ENCODE measurements at regions not wholly inside any gene's neighbourhood (a gene's known extent, or its start where the extent isn't known, plus 50 kb on each side); places are given as distances from the start of the nearest gene placed in this dataset.

GRCh38 chr6:4487538-4487937 lies 288.7 kb upstream of the CDYL start:
- H3K4me3 ChIP-seq = no peak overlapping the region
- no peaks in the 10 kb centered on the region for H3K4me1 ChIP-seq
- H3K9me3 ChIP-seq = peaks cover 0 to 26% (median 0%) of the 10 kb centered on the region in 3 donors
- no peaks in the 10 kb centered on the region for H3K36me3 ChIP-seq
- ATAC-seq = no peak
- TF ChIP-seq POLR2AphosphoS5 (IDR thresholded peaks at IDR 0.05) = no peak
- TF ChIP-seq CTCF (IDR thresholded peaks at IDR 0.05) = no peak
- TF ChIP-seq POLR2A (IDR thresholded peaks at IDR 0.05) = no peak
- no peak for TF ChIP-seq EP300 (IDR thresholded peaks at IDR 0.05)
- 90 to 100% methylated on average over 1 to 2 of the region's 2 CpGs for WGBS, 2 donors (ENCODE audit: low coverage in 1 of 2)
- H3K27me3 ChIP-seq = peaks cover 2% of the 10 kb centered on the region
- no peak overlapping the region for H3K27ac ChIP-seq

- Histone ChIP-seq H3K27ac (no peak overlapping the region), H3K27me3 (peaks cover 8% of the 10 kb centered on the region), H3K4me3 (no peak overlapping the region), H3K9me3 (peaks cover 0 to 26% (median 0%) of the 10 kb centered on the region in 3 donors), H3K36me3 (no peaks in the 10 kb centered on the region), H3K4me1 (no peaks in the 10 kb centered on the region)
- no peak for ATAC-seq
- 56 to 68% methylated on average over 4 to 7 of the region's 7 CpGs for WGBS, 2 donors (ENCODE audit: low coverage in 1 of 2)
- TF ChIP-seq POLR2A (IDR thresholded peaks at IDR 0.05) = no peak
- TF ChIP-seq CTCF (IDR thresholded peaks at IDR 0.05) = no peak
- no peak for TF ChIP-seq POLR2AphosphoS5 (IDR thresholded peaks at IDR 0.05)
- TF ChIP-seq EP300 (IDR thresholded peaks at IDR 0.05) = no peak
Observed at GRCh38 chr6:4486568-4487315, 289.5 kb upstream of the CDYL start.

GRCh38 chr6:4485735-4486134 lies 290.5 kb upstream of the CDYL start:
- ATAC-seq = no peak
- no peak for TF ChIP-seq POLR2A (IDR thresholded peaks at IDR 0.05)
- no peak for TF ChIP-seq POLR2AphosphoS5 (IDR thresholded peaks at IDR 0.05)
- no peak for TF ChIP-seq CTCF (IDR thresholded peaks at IDR 0.05)
- TF ChIP-seq EP300 (IDR thresholded peaks at IDR 0.05) = no peak

DNA sequence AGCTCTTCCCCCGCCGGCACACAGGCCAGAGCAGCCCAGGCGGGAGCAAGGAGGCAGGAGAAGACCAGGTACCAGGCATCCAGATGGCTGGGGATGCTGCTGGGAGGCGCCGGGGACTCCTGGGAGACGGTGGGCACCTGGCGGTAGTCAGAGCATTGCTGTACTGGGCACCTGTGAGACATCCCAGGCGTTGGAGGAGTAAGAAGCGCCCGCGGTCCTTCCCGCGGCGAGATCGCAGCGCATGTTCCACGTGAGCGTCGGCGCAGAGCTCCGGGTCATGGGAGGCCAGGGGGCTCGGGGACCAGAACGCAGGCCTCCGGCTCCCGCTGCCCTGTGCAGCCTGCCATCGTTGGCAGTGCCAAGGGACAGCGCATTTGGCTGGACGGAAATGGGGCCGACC lies 293.7 kb upstream of the CDYL start:
- H3K4me1 ChIP-seq = no peaks in the 10 kb centered on the region
- ATAC-seq = no peak
- 56 to 100% methylated on average over 1 to 3 of the region's 29 CpGs for WGBS, 2 donors (ENCODE audit: low coverage in 1 of 2)
- TF ChIP-seq POLR2A (IDR thresholded peaks at IDR 0.05) = no peak
- TF ChIP-seq POLR2AphosphoS5 (IDR thresholded peaks at IDR 0.05) = no peak
- no peak for TF ChIP-seq EP300 (IDR thresholded peaks at IDR 0.05)
- no peak for TF ChIP-seq CTCF (IDR thresholded peaks at IDR 0.05)
- H3K27ac ChIP-seq = no peak overlapping the region
- peaks cover 8% of the 10 kb centered on the region for H3K27me3 ChIP-seq
- H3K9me3 ChIP-seq = peaks cover 0 to 7% (median 0%) of the 10 kb centered on the region in 3 donors
- H3K4me3 ChIP-seq = no peak overlapping the region
- H3K36me3 ChIP-seq = no peaks in the 10 kb centered on the region

More at GRCh38 chr6:4485735-4486134, 290.5 kb upstream of the CDYL start:
- H3K9me3 ChIP-seq = peaks cover 0 to 26% (median 0%) of the 10 kb centered on the region in 3 donors
- H3K36me3 ChIP-seq = no peaks in the 10 kb centered on the region
- WGBS, 2 donors (ENCODE audit: low coverage in 1 of 2) = 80 to 87% methylated on average over 2 to 3 of the region's 5 CpGs
- no peak overlapping the region for H3K27ac ChIP-seq
- H3K27me3 ChIP-seq = peaks cover 8% of the 10 kb centered on the region
- no peak overlapping the region for H3K4me3 ChIP-seq
- no peaks in the 10 kb centered on the region for H3K4me1 ChIP-seq

Data from gastroesophageal sphincter (tissue), 4 donors.